ENCODE measurements at regions not wholly inside any gene's neighbourhood (a gene's known extent, or its start where the extent isn't known, plus 50 kb on each side); places are given as distances from the start of the nearest gene placed in this dataset.

GRCh38 chr3:3745693-3746092, 53.5 kb upstream of the LRRN1 start:
- H3K4me3 Mint-ChIP-seq, result no peak overlapping the region
- H3K27me3 Mint-ChIP-seq, result no peaks in the 10 kb centered on the region
- H3K36me3 Mint-ChIP-seq (ENCODE audit: insufficient read depth), result no peaks in the 10 kb centered on the region
- H3K27ac Mint-ChIP-seq, result no peak overlapping the region
- ATAC-seq (replicated peaks) (no peak), DNase-seq (no peak)
- H3K4me1 Mint-ChIP-seq (ENCODE audit: low read depth in 2 of 2), result no peaks in the 10 kb centered on the region
- peaks cover 0 to 8% of the 10 kb centered on the region in 2 donors for H3K9me3 Mint-ChIP-seq

GRCh38 chr3:3744826-3745225, 54.4 kb upstream of the LRRN1 start:
- ATAC-seq (replicated peaks) (no peak), DNase-seq (no peak)
- no peak overlapping the region for H3K27ac Mint-ChIP-seq
- no peaks in the 10 kb centered on the region for H3K27me3 Mint-ChIP-seq
- no peaks in the 10 kb centered on the region for H3K4me1 Mint-ChIP-seq (ENCODE audit: low read depth in 2 of 2)
- no peaks in the 10 kb centered on the region for H3K36me3 Mint-ChIP-seq (ENCODE audit: insufficient read depth)
- H3K9me3 Mint-ChIP-seq, result peaks cover 0 to 8% of the 10 kb centered on the region in 2 donors
- H3K4me3 Mint-ChIP-seq, result no peak overlapping the region

DNA sequence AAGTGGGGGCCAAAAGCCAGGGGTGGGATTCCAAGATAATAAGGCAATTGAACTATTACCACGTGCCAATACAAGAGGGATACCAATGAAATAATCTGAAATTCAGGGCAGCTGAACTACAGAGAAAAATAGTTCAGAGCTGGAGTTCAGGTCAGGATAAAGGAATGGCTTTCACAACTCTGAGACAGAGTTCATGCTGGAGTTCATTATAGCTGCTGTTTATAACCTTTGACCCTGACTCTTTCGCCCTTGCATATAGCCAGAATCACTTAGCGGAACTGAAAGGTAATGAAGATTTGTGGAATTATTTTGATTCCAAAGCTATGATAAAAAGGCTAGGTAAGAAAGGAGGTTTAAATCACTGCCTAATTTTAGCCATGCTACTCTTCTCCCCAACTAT, 55.5 kb upstream of the LRRN1 start:
- no peak for ATAC-seq (replicated peaks)

DNA sequence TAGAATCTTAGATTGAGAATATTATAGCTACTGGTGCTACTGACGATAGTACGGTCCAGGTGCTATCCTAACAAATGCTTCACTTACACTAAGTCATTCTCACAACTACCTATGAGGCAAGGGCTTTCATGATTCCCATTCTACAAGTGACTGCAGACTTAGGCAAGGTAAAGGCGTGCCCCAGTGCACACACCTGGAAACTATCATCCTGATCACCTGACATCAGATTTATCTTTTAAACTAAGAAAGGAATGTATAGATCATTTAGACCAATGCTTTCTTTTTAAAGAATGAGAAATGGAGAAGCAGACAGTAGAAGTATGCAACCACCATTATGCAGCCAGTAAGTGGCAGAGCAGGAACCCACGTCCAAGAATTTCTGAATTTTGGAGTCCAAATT, 59.2 kb upstream of the LRRN1 start:
- Mint-ChIP-seq H3K36me3 (ENCODE audit: insufficient read depth) (peaks cover 3% of the 10 kb centered on the region), H3K4me3 (no peak overlapping the region), H3K4me1 (ENCODE audit: low read depth in 2 of 2) (no peaks in the 10 kb centered on the region), H3K27ac (no peak overlapping the region), H3K9me3 (peaks cover 0 to 5% of the 10 kb centered on the region in 2 donors), H3K27me3 (no peaks in the 10 kb centered on the region)
- DNase-seq (no peak), ATAC-seq (replicated peaks) (no peak)

More for the DNA sequence above, 55.5 kb upstream of the LRRN1 start:
- H3K4me1 Mint-ChIP-seq (ENCODE audit: low read depth in 2 of 2), result no peaks in the 10 kb centered on the region
- H3K27me3 Mint-ChIP-seq, result no peaks in the 10 kb centered on the region
- no peak for DNase-seq
- H3K9me3 Mint-ChIP-seq, result peaks cover 0 to 6% of the 10 kb centered on the region in 2 donors
- H3K27ac Mint-ChIP-seq, result no peak overlapping the region
- no peak overlapping the region for H3K4me3 Mint-ChIP-seq
- no peaks in the 10 kb centered on the region for H3K36me3 Mint-ChIP-seq (ENCODE audit: insufficient read depth)

DNA sequence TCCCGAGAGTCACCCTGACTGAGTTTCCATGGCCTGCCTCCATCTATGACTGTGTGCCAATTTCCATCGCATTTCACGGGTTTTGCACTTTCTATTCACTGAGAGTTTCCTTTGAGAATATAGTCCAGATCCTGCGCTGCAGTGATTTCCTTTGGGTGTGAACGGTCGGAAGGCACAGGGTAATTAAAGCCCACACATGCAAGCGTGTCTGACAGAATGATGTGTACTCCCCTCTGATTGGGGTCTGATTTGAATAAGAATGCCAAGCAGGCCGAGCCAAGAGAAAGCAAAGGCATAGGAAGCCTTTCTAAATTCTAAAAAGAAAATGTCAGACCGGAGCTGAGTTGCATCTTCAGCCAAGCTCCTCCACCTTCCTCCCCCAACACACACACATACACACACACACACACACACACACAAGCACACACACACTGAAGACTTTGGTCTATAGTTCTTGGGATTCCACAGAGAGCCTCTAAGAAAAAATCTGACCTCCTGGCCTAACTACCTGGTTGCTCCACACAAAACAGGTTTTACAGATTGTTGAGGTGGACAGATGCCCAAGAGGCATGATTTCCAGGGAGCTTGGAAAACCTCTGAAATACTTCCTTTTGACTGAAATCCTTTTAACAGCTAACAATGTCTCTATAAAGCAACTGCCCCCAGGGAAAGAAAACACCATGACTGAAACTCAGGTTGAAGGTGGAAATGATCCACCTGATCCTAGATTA, 59.7 kb upstream of the LRRN1 start:
- ATAC-seq (replicated peaks), result no peak
- Mint-ChIP-seq H3K4me1 (ENCODE audit: low read depth in 2 of 2) (no peaks in the 10 kb centered on the region), H3K4me3 (no peak overlapping the region), H3K9me3 (peaks cover 0 to 5% of the 10 kb centered on the region in 2 donors), H3K27me3 (no peaks in the 10 kb centered on the region), H3K36me3 (ENCODE audit: insufficient read depth) (peaks cover 3% of the 10 kb centered on the region), H3K27ac (no peak overlapping the region)
- DNase-seq, result no peak

DNA sequence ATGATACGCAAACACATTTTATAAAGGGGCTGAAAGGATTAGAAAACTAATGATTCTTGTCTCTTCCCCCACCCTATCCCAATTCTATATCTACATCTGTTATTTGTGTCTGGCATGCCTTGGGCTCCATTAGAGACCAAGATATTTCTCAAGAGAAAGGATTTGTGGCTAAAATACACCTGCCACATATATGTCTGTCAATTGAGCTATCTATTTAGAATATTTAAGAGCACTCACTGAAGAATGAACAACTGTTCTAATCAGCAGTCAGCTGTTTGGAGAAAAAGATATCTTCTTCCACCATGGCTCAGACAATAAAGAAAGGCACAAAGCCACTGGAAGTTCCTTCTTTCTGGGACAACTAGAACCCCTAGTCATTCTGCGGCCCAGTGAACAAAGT, 61.7 kb upstream of the LRRN1 start:
- no peaks in the 10 kb centered on the region for H3K27me3 Mint-ChIP-seq
- H3K36me3 Mint-ChIP-seq (ENCODE audit: insufficient read depth), result peaks cover 3% of the 10 kb centered on the region
- H3K9me3 Mint-ChIP-seq, result peaks cover 0 to 3% of the 10 kb centered on the region in 2 donors
- H3K4me1 Mint-ChIP-seq (ENCODE audit: low read depth in 2 of 2), result no peaks in the 10 kb centered on the region
- ATAC-seq (replicated peaks) (no peak), DNase-seq (no peak)
- H3K27ac Mint-ChIP-seq, result no peak overlapping the region
- H3K4me3 Mint-ChIP-seq, result no peak overlapping the region

- H3K9me3 Mint-ChIP-seq, result peaks cover 0 to 7% of the 10 kb centered on the region in 2 donors
- H3K36me3 Mint-ChIP-seq (ENCODE audit: insufficient read depth), result peaks cover 3% of the 10 kb centered on the region
- no peak overlapping the region for H3K4me3 Mint-ChIP-seq
- no peaks in the 10 kb centered on the region for H3K27me3 Mint-ChIP-seq
- ATAC-seq (replicated peaks), result no peak
- H3K4me1 Mint-ChIP-seq (ENCODE audit: low read depth in 2 of 2), result no peaks in the 10 kb centered on the region
- no peak overlapping the region for H3K27ac Mint-ChIP-seq
- no peak for DNase-seq
These were observed 63.3 kb upstream of the LRRN1 start for GRCh38 chr3:3735919-3736318.

DNA sequence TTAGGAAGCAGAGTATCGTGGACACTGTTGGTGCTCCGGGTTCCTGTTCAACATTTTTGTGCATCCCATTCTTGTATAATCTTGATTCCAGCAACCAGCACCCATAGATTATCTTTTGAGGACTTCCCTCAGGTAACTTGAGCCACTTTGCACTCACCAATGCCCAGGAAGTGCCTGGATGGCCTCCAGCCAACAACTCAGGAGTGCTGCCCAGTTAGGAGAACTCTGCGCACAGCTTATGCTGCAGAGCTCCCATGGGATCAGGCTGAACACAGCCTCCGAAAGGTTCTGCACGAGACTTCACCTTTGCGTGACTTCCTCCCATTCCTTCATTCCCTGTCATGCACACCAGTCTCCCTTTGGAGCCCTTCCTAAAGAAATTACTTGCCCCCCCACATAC, 64.3 kb upstream of the LRRN1 start:
- no peak for ATAC-seq (replicated peaks)
- DNase-seq, result no peak
- no peaks in the 10 kb centered on the region for H3K4me1 Mint-ChIP-seq (ENCODE audit: low read depth in 2 of 2)
- H3K27ac Mint-ChIP-seq, result no peak overlapping the region
- no peak overlapping the region for H3K4me3 Mint-ChIP-seq
- H3K36me3 Mint-ChIP-seq (ENCODE audit: insufficient read depth), result peaks cover 3% of the 10 kb centered on the region
- peaks cover 0 to 7% of the 10 kb centered on the region in 2 donors for H3K9me3 Mint-ChIP-seq
- no peaks in the 10 kb centered on the region for H3K27me3 Mint-ChIP-seq

- no peaks in the 10 kb centered on the region for H3K27me3 Mint-ChIP-seq
- no peak overlapping the region for H3K4me3 Mint-ChIP-seq
- H3K9me3 Mint-ChIP-seq, result peaks cover 0 to 10% of the 10 kb centered on the region in 2 donors
- ATAC-seq (replicated peaks) (no peak), DNase-seq (no peak)
- H3K36me3 Mint-ChIP-seq (ENCODE audit: insufficient read depth), result no peaks in the 10 kb centered on the region
- no peaks in the 10 kb centered on the region for H3K4me1 Mint-ChIP-seq (ENCODE audit: low read depth in 2 of 2)
- H3K27ac Mint-ChIP-seq, result no peak overlapping the region
These were observed 70.0 kb upstream of the LRRN1 start for GRCh38 chr3:3729261-3729660.

- ATAC-seq (replicated peaks) (no peak), DNase-seq (no peak)
- no peaks in the 10 kb centered on the region for H3K36me3 Mint-ChIP-seq (ENCODE audit: insufficient read depth)
- H3K4me1 Mint-ChIP-seq (ENCODE audit: low read depth in 2 of 2), result no peaks in the 10 kb centered on the region
- H3K9me3 Mint-ChIP-seq, result peaks cover 0 to 6% of the 10 kb centered on the region in 2 donors
- no peak overlapping the region for H3K4me3 Mint-ChIP-seq
- no peak overlapping the region for H3K27ac Mint-ChIP-seq
- H3K27me3 Mint-ChIP-seq, result no peaks in the 10 kb centered on the region
These were observed 72.7 kb upstream of the LRRN1 start for GRCh38 chr3:3726549-3726948.

- Mint-ChIP-seq H3K27me3 (no peaks in the 10 kb centered on the region), H3K4me1 (ENCODE audit: low read depth in 2 of 2) (no peaks in the 10 kb centered on the region), H3K4me3 (no peak overlapping the region), H3K36me3 (ENCODE audit: insufficient read depth) (no peaks in the 10 kb centered on the region), H3K9me3 (peaks cover 0 to 12% of the 10 kb centered on the region in 2 donors), H3K27ac (no peak overlapping the region)
- no peak for ATAC-seq (replicated peaks)
- no peak for DNase-seq
These were observed 84.7 kb upstream of the LRRN1 start for GRCh38 chr3:3714572-3714971.

DNA sequence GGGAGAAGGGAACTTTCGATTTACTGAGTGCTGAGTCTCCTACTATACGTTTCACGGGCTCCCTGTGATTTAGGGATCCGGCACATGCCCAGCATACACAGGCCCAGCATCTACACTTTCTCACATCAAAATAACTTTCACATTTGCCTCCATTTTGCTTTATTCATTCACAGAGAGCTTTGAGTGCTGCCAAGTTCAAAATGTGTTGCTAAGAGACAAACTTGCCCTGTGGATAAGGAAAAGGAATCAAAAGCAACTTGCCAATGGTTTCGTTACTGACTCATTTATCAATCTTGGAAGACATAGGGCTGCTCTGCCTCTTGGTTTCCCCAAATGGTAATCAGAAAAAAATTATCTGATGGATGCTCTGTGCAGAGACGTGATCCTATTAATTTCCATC, 86.3 kb upstream of the LRRN1 start:
- no peaks in the 10 kb centered on the region for H3K36me3 Mint-ChIP-seq (ENCODE audit: insufficient read depth)
- H3K27me3 Mint-ChIP-seq, result no peaks in the 10 kb centered on the region
- DNase-seq, result no peak
- H3K4me1 Mint-ChIP-seq (ENCODE audit: low read depth in 2 of 2), result no peaks in the 10 kb centered on the region
- ATAC-seq (replicated peaks), result no peak
- H3K27ac Mint-ChIP-seq, result no peak overlapping the region
- no peak overlapping the region for H3K4me3 Mint-ChIP-seq
- H3K9me3 Mint-ChIP-seq, result peaks cover 0 to 10% of the 10 kb centered on the region in 2 donors

GRCh38 chr3:3708769-3709115, 90.5 kb upstream of the LRRN1 start:
- ATAC-seq (replicated peaks), result no peak
- no peak for DNase-seq
- Mint-ChIP-seq H3K36me3 (ENCODE audit: insufficient read depth) (no peaks in the 10 kb centered on the region), H3K4me1 (ENCODE audit: low read depth in 2 of 2) (no peaks in the 10 kb centered on the region), H3K27me3 (no peaks in the 10 kb centered on the region), H3K27ac (no peak overlapping the region), H3K4me3 (no peak overlapping the region), H3K9me3 (peaks cover 0 to 5% of the 10 kb centered on the region in 2 donors)

GRCh38 chr3:3707858-3708768, 91.1 kb upstream of the LRRN1 start:
- Mint-ChIP-seq H3K27ac (no peak overlapping the region), H3K4me1 (ENCODE audit: low read depth in 2 of 2) (no peaks in the 10 kb centered on the region), H3K36me3 (ENCODE audit: insufficient read depth) (no peaks in the 10 kb centered on the region), H3K9me3 (peaks cover 0 to 5% of the 10 kb centered on the region in 2 donors), H3K27me3 (no peaks in the 10 kb centered on the region), H3K4me3 (no peak overlapping the region)
- DNase-seq, result no peak
- ATAC-seq (replicated peaks), result no peak

Data from effector memory CD8-positive, alpha-beta T cell (primary cell).